ENCODE measurements at regions not wholly inside any gene's neighbourhood (a gene's known extent, or its start where the extent isn't known, plus 50 kb on each side); places are given as distances from the start of the nearest gene placed in this dataset.

- DNase-seq (ENCODE audit: low spot score) = no peak
Measured at GRCh38 chr20:40491009-40491590, 197.9 kb downstream of the MAFB start.

GRCh38 chr20:40489886-40490285 lies 199.2 kb downstream of the MAFB start:
- DNase-seq (ENCODE audit: low spot score) = no peak

- no peak for DNase-seq (ENCODE audit: low spot score)
Measured at GRCh38 chr20:40488401-40488800, 200.6 kb downstream of the MAFB start.

- DNase-seq (ENCODE audit: low spot score) = no peak
Measured at GRCh38 chr20:40486297-40486696, 202.7 kb downstream of the MAFB start.

- no peak for DNase-seq (ENCODE audit: low spot score)
Measured at GRCh38 chr20:40481743-40482458, 207.1 kb downstream of the MAFB start.

DNA sequence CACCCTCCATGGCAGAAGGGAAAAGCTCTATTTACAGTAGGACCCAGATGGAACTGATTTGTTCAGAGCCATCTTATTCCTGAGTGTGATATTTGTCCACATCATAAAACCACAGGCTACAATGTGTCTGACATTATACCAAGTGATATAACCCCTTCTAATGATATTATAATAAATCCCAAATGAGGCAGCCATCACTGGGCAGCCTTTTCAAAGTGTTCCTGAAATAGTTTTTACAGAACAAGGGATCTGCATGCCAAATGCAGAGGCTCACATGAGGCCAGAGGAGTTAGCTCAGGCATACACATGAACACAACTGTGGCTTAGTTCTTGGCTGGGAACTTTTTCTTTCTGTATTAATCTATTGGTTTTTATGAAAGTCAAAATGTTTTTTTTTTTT lies 207.7 kb downstream of the MAFB start:
- no peak for DNase-seq (ENCODE audit: low spot score)

DNA sequence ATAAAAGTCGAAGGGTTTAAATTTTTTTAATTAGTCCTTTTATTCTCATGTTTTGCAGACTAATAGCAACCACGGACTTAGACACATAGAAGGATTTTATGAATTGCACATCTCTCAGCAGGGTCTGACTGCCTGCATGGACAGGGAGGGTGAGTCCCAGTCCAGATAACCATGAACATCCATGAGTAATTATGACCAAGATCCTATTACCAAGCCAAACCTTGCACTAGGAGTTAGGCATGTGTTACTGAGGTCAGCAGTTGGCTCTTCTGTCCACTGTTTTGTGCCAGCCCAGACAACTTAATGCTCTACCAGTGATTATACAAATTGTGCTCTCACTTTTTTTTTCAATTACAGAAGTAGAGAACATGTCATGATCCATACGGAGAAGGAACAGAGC lies 211.2 kb downstream of the MAFB start:
- DNase-seq (ENCODE audit: low spot score) = no peak

GRCh38 chr20:40476461-40476860 lies 212.6 kb downstream of the MAFB start:
- DNase-seq (ENCODE audit: low spot score) = no peak

- no peak for DNase-seq (ENCODE audit: low spot score)
Measured at GRCh38 chr20:40472905-40473304, 216.1 kb downstream of the MAFB start.

DNA sequence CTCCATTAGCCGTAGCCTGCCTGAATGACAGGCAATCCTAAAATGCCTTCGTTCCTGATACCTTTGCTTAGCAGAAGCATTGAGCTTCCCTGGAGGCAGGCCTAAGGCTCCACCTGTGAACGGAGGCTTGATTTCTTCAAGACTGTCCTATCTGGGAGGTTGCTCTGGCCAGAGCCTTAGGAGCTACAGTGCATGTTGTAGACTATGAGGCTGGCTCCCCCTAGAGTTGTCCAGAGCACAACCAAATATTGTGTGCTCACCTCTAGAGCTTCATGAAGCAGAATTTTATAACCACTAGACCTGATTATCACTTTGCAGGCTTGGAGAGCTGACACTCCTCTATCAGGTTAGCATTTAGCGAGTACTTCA lies 217.8 kb downstream of the MAFB start:
- peak; percentile 39 for DNase-seq (ENCODE audit: low spot score)

DNA sequence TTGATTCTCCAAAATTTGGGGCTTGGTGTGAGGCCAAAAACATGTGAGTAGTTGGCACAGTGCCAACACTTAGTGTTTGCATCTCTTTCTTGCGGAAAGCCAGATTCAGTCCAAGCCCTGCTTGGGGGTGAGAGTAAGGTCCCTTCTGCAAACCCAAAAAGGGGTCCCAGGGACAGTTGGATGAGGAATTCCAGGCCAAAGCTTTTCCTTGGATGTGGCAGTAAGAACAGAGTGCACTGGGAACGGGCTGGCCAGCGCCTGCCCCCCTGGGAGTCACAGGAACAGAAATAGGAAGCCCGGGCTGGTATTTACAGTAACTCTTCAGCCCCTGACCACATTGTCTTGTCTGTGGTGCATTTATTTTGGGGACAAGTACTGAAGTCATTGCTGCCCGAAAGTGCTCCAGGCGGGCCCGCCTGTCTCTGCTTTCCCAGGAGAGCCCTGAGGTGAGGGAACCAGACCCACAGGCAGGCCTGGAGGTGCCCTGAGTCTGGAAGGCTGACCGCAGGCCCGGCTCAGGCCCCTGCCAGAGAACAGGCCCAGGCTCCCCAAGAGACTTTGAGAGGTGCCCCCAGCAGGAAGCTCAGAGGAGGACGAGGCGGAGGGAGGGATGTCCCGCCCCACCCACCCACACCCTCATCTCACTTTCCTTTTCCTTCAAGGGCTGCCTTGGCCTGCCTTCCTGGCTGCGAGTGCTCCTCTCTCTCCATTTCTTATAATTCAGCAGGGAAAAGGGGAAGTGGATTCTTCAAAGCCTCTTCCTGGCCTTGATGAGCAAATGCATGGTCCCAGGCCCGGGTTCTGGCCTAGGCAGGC lies 218.4 kb downstream of the MAFB start:
- DNase-seq (ENCODE audit: low spot score) = peak; percentile 37

GRCh38 chr20:40468759-40469158 lies 220.3 kb downstream of the MAFB start:
- DNase-seq (ENCODE audit: low spot score) = no peak

GRCh38 chr20:40467703-40468411 lies 221.2 kb downstream of the MAFB start:
- DNase-seq (ENCODE audit: low spot score) = peak; percentile 32

DNA sequence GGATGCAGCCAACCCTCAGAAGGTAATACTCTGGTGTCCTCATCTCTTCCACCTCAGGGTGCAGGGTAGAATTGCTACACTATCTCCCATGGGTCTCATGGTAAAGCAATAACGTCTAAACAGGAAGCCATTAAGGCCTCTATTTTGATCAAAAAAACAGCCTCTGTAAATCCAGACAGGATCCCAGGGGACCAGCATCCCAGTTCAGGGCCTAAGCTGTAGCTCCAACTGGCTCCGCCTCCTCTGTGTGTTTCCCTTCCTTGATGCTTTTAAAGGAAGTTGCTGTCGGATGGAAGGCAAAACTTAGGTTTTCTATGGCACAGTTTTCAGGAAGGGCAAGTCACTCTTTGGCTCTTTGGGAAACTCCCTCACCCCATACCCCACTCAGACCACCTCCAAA lies 222.0 kb downstream of the MAFB start:
- no peak for DNase-seq (ENCODE audit: low spot score)

- no peak for DNase-seq (ENCODE audit: low spot score)
Measured at GRCh38 chr20:40464731-40465208, 224.3 kb downstream of the MAFB start.

- no peak for DNase-seq (ENCODE audit: low spot score)
Measured at GRCh38 chr20:40463171-40463570, 225.9 kb downstream of the MAFB start.

GRCh38 chr20:40462566-40462965 lies 226.5 kb downstream of the MAFB start:
- DNase-seq (ENCODE audit: low spot score) = no peak

GRCh38 chr20:40459299-40459698 lies 229.7 kb downstream of the MAFB start:
- DNase-seq (ENCODE audit: low spot score) = no peak

- no peak for DNase-seq (ENCODE audit: low spot score)
Measured at GRCh38 chr20:40457404-40457803, 231.6 kb downstream of the MAFB start.

DNA sequence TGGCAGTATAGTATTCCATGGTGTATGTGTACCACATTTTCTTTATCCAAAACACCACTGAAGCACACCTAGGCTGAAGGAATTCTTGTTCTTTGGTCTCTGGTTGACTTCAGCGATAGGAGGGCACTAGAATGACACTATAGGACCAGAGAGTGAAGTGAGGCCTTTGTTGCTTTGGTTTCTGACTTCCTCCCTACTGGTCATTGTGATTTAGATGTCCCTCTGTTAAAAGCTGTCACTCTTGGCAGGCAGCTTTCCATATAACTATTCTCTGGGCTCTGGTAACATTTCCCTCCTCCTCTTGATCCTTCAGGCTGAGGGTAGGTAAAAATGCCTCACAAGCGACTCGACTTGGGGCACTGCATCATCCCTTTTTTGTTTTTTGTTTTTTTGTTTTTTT lies 236.3 kb downstream of the MAFB start:
- no peak for DNase-seq (ENCODE audit: low spot score)

- no peak for DNase-seq (ENCODE audit: low spot score)
Measured at GRCh38 chr20:40451552-40451951, 237.5 kb downstream of the MAFB start.

- no peak for DNase-seq (ENCODE audit: low spot score)
Measured at GRCh38 chr20:40449974-40450616, 238.9 kb downstream of the MAFB start.
